NCI-H1436 treated with DMSO at 0.1 percent for 48 hours (cell line): ENCODE measurements at regions not wholly inside any gene's neighbourhood (a gene's known extent, or its start where the extent isn't known, plus 50 kb on each side); places are given as distances from the start of the nearest gene placed in this dataset.
"Not testable (repeated sequence)": the region's sequence is repeated elsewhere in the genome, so short reads cannot be mapped to it uniquely, and the experiment has no call there.

Experiments used
- DNase-seq: peaks from one replicate; lab custom pipeline; 2025; lab: John Stamatoyannopoulos, UW

- no peak for DNase-seq
Measured at GRCh38 chr10:25713894-25714240, 220.2 kb upstream of the MYO3A start.

GRCh38 chr10:25724241-25724640, 209.8 kb upstream of the MYO3A start:
- no peak for DNase-seq

GRCh38 chr10:25725917-25726716, 207.9 kb upstream of the MYO3A start:
- DNase-seq, result peak; percentile 37

GRCh38 chr10:25738776-25739175, 195.3 kb upstream of the MYO3A start:
- DNase-seq, result no peak

GRCh38 chr10:25743832-25744231, 190.2 kb upstream of the MYO3A start:
- DNase-seq, result no peak

- DNase-seq, result no peak
Measured at GRCh38 chr10:25744574-25744973, 189.5 kb upstream of the MYO3A start.

GRCh38 chr10:25745976-25746375, 188.1 kb upstream of the MYO3A start:
- DNase-seq, result no peak

GRCh38 chr10:25747084-25747483, 186.9 kb upstream of the MYO3A start:
- DNase-seq, result no peak

- no peak for DNase-seq
Measured at GRCh38 chr10:25748509-25748908, 185.5 kb upstream of the MYO3A start.

GRCh38 chr10:25753776-25754175, 180.3 kb upstream of the MYO3A start:
- DNase-seq, result no peak

- DNase-seq, result not testable (repeated sequence)
Measured at GRCh38 chr10:25755874-25756273, 178.2 kb upstream of the MYO3A start.

- no peak for DNase-seq
Measured at GRCh38 chr10:25756784-25757183, 177.2 kb upstream of the MYO3A start.

- peak; percentile 100 for DNase-seq
Measured at GRCh38 chr10:25758041-25758457, 176.0 kb upstream of the MYO3A start.

- no peak for DNase-seq
Measured at GRCh38 chr10:25758511-25758910, 175.5 kb upstream of the MYO3A start.

GRCh38 chr10:25761937-25762336, 172.1 kb upstream of the MYO3A start:
- no peak for DNase-seq

- no peak for DNase-seq
Measured at GRCh38 chr10:25766213-25766612, 167.8 kb upstream of the MYO3A start.

- no peak for DNase-seq
Measured at GRCh38 chr10:25766687-25767221, 167.3 kb upstream of the MYO3A start.

GRCh38 chr10:25768167-25768566, 165.9 kb upstream of the MYO3A start:
- no peak for DNase-seq

GRCh38 chr10:25778646-25779045, 155.4 kb upstream of the MYO3A start:
- DNase-seq, result no peak

GRCh38 chr10:25786161-25786560, 147.9 kb upstream of the MYO3A start:
- DNase-seq, result no peak

GRCh38 chr10:25786899-25787298, 147.1 kb upstream of the MYO3A start:
- no peak for DNase-seq

- no peak for DNase-seq
Measured at GRCh38 chr10:25797888-25798429, 136.1 kb upstream of the MYO3A start.

GRCh38 chr10:25804505-25804904, 129.5 kb upstream of the MYO3A start:
- no peak for DNase-seq

GRCh38 chr10:25805986-25806385, 128.0 kb upstream of the MYO3A start:
- DNase-seq, result no peak
